ENCODE measurements at regions not wholly inside any gene's neighbourhood (a gene's known extent, or its start where the extent isn't known, plus 50 kb on each side); places are given as distances from the start of the nearest gene placed in this dataset.

DNA sequence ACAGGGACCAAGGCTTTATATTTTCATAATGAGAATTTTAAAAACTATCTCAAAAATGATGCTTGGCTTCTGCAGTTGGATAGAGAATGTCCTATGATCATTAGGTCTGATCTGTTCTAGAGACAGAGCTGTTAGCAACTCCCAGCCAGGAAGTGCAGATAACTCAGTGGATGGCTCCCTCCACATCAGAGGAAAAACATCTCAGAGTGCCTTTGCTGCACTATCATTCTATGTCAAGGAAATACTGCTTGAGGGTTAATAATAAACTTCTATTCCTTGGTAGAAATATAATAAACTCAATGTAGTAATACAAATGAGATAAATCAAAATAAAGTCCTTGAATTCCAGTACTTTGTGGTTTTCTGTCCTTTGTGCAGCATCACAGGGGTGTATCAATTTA is 78.0 kb upstream of the BET1 start:
- Histone ChIP-seq H3K27me3 (no peaks in the 10 kb centered on the region), H3K27ac (no peak overlapping the region), H3K4me3 (no peak overlapping the region), H3K9me3 (no peaks in the 10 kb centered on the region), H3K4me1 (no peaks in the 10 kb centered on the region), H3K36me3 (no peaks in the 10 kb centered on the region)
- DNase-seq = no peak
- intact Hi-C loops (cut with DNase I; ENCODE audit: low total_unique reads) = no loop called here
- TF ChIP-seq POLR2AphosphoS5 (IDR thresholded peaks at IDR 0.05) = no peak
- TF ChIP-seq EP300 (IDR thresholded peaks at IDR 0.05) = no peak
- no peak for TF ChIP-seq POLR2A (IDR thresholded peaks at IDR 0.05)
- no peak for TF ChIP-seq CTCF (IDR thresholded peaks at IDR 0.05)

DNA sequence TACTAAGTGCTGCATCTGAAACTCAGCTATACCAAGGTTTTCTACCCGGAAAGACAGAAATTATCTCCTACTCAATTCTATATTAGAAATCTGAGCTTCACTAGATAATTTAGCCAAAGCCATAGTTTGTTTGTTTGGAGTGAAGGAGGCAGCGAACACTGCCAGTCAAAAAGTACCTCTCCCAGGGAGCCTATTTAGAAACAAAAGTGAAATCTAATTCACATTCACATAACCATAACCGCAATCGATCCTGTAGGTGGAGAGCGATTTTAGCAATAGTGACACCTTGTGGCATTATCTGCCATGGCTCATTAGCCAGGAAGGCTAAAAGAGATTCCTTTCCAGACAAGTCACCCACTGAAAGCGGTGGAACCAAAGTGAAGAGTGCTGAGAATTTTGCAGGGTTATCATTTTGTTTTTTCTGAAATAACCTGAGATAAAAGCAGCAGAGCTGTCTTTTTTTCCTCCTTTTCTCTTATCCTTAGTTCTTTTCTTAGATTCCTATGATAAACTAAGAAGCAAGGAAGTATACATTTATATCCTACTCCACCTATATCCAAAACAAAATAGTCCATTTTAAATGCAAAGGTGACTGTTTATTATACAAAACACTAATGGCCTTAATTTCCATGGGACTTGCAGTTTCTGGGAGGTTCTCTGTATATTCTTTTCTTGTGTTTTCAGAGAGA is 83.7 kb upstream of the BET1 start:
- DNase-seq = peak; percentile 44 to 81
- intact Hi-C loops (cut with DNase I; ENCODE audit: low total_unique reads) = no loop called here
- peaks cover 0 to 9% (median 3%) of the 10 kb centered on the region in 4 donors for H3K4me1 ChIP-seq
- TF ChIP-seq POLR2A (IDR thresholded peaks at IDR 0.05) (no peak), CTCF (IDR thresholded peaks at IDR 0.05) (peak in 5 of 7 experiments; percentile 62 to 81 (median 66)), POLR2AphosphoS5 (IDR thresholded peaks at IDR 0.05) (no peak)
- 12 to 18% (median 15%) methylated on average over 6 of the region's 6 CpGs for WGBS, 5 donors
- H3K36me3 ChIP-seq = no peaks in the 10 kb centered on the region
- H3K9me3 ChIP-seq = no peaks in the 10 kb centered on the region
- no peaks in the 10 kb centered on the region for H3K27me3 ChIP-seq
- no peak overlapping the region for H3K27ac ChIP-seq
- H3K4me3 ChIP-seq = peak overlapping the region in 3 of 4 donors; percentile 24 to 30 (median 26)

DNA sequence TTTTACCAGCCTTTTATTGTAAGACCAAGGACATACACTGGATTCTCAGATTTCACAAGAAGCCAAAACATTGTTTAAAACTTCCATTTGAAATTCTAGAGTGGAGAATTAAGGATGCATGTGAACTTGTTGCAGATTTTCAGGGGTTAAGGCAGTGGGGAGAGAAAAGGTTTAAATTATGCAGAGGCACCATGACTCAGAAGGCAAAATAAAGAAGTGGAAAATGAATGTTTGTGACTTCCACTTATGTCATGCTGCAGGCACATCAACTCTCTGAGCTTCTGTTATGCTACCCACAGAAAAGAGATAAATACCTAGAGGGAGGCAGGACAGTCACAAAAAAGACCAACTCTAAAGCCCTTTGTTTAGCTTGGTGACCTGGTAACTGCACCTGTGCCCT is 84.4 kb upstream of the BET1 start:
- no peak for DNase-seq
- Histone ChIP-seq H3K36me3 (no peaks in the 10 kb centered on the region), H3K27ac (no peak overlapping the region), H3K9me3 (no peaks in the 10 kb centered on the region), H3K4me3 (no peak overlapping the region), H3K4me1 (peaks cover 0 to 9% (median 3%) of the 10 kb centered on the region in 4 donors), H3K27me3 (no peaks in the 10 kb centered on the region)
- no peak for TF ChIP-seq POLR2AphosphoS5 (IDR thresholded peaks at IDR 0.05)
- TF ChIP-seq POLR2A (IDR thresholded peaks at IDR 0.05) = no peak
- TF ChIP-seq CTCF (IDR thresholded peaks at IDR 0.05) = no peak
- no peak for TF ChIP-seq EP300 (IDR thresholded peaks at IDR 0.05)
- intact Hi-C loops (cut with DNase I; ENCODE audit: low total_unique reads) = no loop called here

DNA sequence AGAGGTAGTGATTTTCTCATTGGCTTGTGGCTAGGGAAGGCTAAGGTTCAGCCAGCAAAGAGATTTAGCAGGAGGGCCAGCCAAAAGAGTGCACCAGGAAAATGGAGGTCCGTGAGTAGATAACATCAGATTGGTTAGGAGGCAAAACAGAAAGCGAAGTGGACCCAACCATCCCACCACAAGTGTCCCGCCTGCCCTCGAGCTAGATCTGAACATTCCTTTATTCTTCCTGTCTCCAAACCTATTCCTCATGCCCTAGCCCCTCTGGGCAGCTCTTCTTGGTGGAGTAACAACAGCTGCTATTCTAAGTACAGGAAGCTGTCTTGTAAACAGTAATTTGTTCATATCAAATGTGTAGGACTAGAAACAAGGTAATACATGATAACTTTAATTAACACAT is 85.7 kb upstream of the BET1 start:
- Histone ChIP-seq H3K9me3 (no peaks in the 10 kb centered on the region), H3K4me3 (no peak overlapping the region), H3K27me3 (no peaks in the 10 kb centered on the region), H3K27ac (no peak overlapping the region), H3K36me3 (no peaks in the 10 kb centered on the region), H3K4me1 (peaks cover 0 to 9% (median 3%) of the 10 kb centered on the region in 4 donors)
- no peak for TF ChIP-seq POLR2A (IDR thresholded peaks at IDR 0.05)
- TF ChIP-seq POLR2AphosphoS5 (IDR thresholded peaks at IDR 0.05) = no peak
- TF ChIP-seq EP300 (IDR thresholded peaks at IDR 0.05) = no peak
- TF ChIP-seq CTCF (IDR thresholded peaks at IDR 0.05) = no peak
- 64 to 80% (median 75%) methylated on average over 4 of the region's 4 CpGs for WGBS, 5 donors
- intact Hi-C loops (cut with DNase I; ENCODE audit: low total_unique reads) = no loop called here
- no peak for DNase-seq
